Ascending aorta (tissue), 2 donors: ENCODE measurements at regions not wholly inside any gene's neighbourhood (a gene's known extent, or its start where the extent isn't known, plus 50 kb on each side); places are given as distances from the start of the nearest gene placed in this dataset.
"Not testable (repeated sequence)": the region's sequence is repeated elsewhere in the genome, so short reads cannot be mapped to it uniquely, and the experiment has no call there.

Experiments used
- DNase-seq, 2 donors: peaks; one replicate each; pipeline ENCODE4 v3.0.0-alpha.2; 2019; ENCODE audit warnings: low spot score in 2 of 2
- H3K27ac ChIP-seq, 2 donors: fragments of 200-600 bp; sonication (generic); one replicate each; pipeline ENCODE4 v1.5.1; 2016 to 2017; ENCODE audit warnings: mild to moderate bottlenecking in 1 of 2
- H3K27me3 ChIP-seq: fragments of 200-600 bp; sonication (generic); one replicate; pipeline ENCODE4 v1.5.1; 2017
- H3K36me3 ChIP-seq, 2 donors: fragments of 200-600 bp; sonication (generic); one replicate each; pipeline ENCODE4 v1.5.1; 2016
- H3K4me1 ChIP-seq, 2 donors: fragments of 200-600 bp; sonication (generic); one replicate each; pipeline ENCODE4 v1.5.1; 2016 to 2017; ENCODE audit warnings: mild to moderate bottlenecking in 1 of 2
- H3K4me3 ChIP-seq, 2 donors: fragments of 200-600 bp; sonication (generic); one replicate each; pipeline ENCODE4 v1.5.1; 2016 to 2017; ENCODE audit warnings: mild to moderate bottlenecking in 1 of 2
- H3K9me3 ChIP-seq, 2 donors: fragments of 200-600 bp; sonication (generic); one replicate each; pipeline ENCODE4 v1.5.1; 2016
- CTCF ChIP-seq, 3 experiments: fragments of 200-600 bp in 2 of 3; fragments of 450-650 bp in 1 of 3; sonication (generic) in 2 of 3; IDR thresholded peaks; one replicate each; pipeline ENCODE4 v1.5.1; 2016 to 2019; ENCODE audit warnings: antibody characterized with exemption in 3 of 3, mild to moderate bottlenecking in 1 of 3, moderate library complexity in 1 of 3
- intact Hi-C: fragments of 100-400 bp; cut with DNase I; formaldehyde crosslinking; loops from one replicate; pipeline ENCODE4 v1.15.1; 2023

GRCh38 chr5:62211405-62211804 lies 94.6 kb upstream of the KIF2A start:
- DNase-seq, result no peak
- Histone ChIP-seq H3K27ac (no peak overlapping the region), H3K4me1 (no peaks in the 10 kb centered on the region), H3K9me3 (no peaks in the 10 kb centered on the region), H3K36me3 (no peaks in the 10 kb centered on the region), H3K27me3 (no peaks in the 10 kb centered on the region), H3K4me3 (no peak overlapping the region)
- TF ChIP-seq CTCF (IDR thresholded peaks at IDR 0.05), result no peak
- intact Hi-C loops, result no loop called here

GRCh38 chr5:62212648-62213047 lies 93.4 kb upstream of the KIF2A start:
- Histone ChIP-seq H3K4me1 (no peaks in the 10 kb centered on the region), H3K36me3 (no peaks in the 10 kb centered on the region), H3K4me3 (no peak overlapping the region), H3K27me3 (no peaks in the 10 kb centered on the region), H3K9me3 (no peaks in the 10 kb centered on the region), H3K27ac (no peak overlapping the region)
- no peak for DNase-seq
- no peak for TF ChIP-seq CTCF (IDR thresholded peaks at IDR 0.05)
- intact Hi-C loops, result no loop called here

- Histone ChIP-seq H3K27me3 (no peaks in the 10 kb centered on the region), H3K27ac (no peak overlapping the region), H3K4me3 (no peak overlapping the region), H3K4me1 (no peaks in the 10 kb centered on the region), H3K36me3 (no peaks in the 10 kb centered on the region), H3K9me3 (no peaks in the 10 kb centered on the region)
- TF ChIP-seq CTCF (IDR thresholded peaks at IDR 0.05), result no peak
- intact Hi-C loops, result no loop called here
- no peak for DNase-seq
Measured at GRCh38 chr5:62214701-62215100, 91.3 kb upstream of the KIF2A start.

- H3K4me1 ChIP-seq, intact Hi-C loops, H3K4me3 ChIP-seq, H3K9me3 ChIP-seq, H3K36me3 ChIP-seq, H3K27ac ChIP-seq, H3K27me3 ChIP-seq, DNase-seq: not testable (repeated sequence)
Measured at GRCh38 chr5:62216603-62217002, 89.4 kb upstream of the KIF2A start.

GRCh38 chr5:62217095-62217494 lies 88.9 kb upstream of the KIF2A start:
- H3K27ac ChIP-seq, H3K27me3 ChIP-seq, DNase-seq, intact Hi-C loops, H3K9me3 ChIP-seq, H3K4me3 ChIP-seq, H3K36me3 ChIP-seq, H3K4me1 ChIP-seq: not testable (repeated sequence)

- DNase-seq, H3K27ac ChIP-seq, H3K4me1 ChIP-seq, H3K36me3 ChIP-seq, intact Hi-C loops, H3K4me3 ChIP-seq, H3K27me3 ChIP-seq, H3K9me3 ChIP-seq: not testable (repeated sequence)
Measured at GRCh38 chr5:62218860-62219259, 87.1 kb upstream of the KIF2A start.

- intact Hi-C loops, result loop anchor here (5.0 kb wide), 2 partner anchors 85 to 130 kb away; partner anchors contain the start of gene KIF2A
- H3K9me3 ChIP-seq, H3K4me3 ChIP-seq, H3K4me1 ChIP-seq, H3K36me3 ChIP-seq, H3K27me3 ChIP-seq, DNase-seq, H3K27ac ChIP-seq: not testable (repeated sequence)
Measured at GRCh38 chr5:62221881-62222280, 84.1 kb upstream of the KIF2A start.

GRCh38 chr5:62222305-62222704 lies 83.7 kb upstream of the KIF2A start:
- H3K4me1 ChIP-seq, H3K4me3 ChIP-seq, H3K27ac ChIP-seq, H3K9me3 ChIP-seq, DNase-seq, H3K27me3 ChIP-seq, H3K36me3 ChIP-seq: not testable (repeated sequence)
- intact Hi-C loops, result loop anchor here (5.0 kb wide), 2 partner anchors 85 to 130 kb away; partner anchors contain the start of gene KIF2A
